Thyroid gland (tissue), 4 donors: ENCODE measurements at regions not wholly inside any gene's neighbourhood (a gene's known extent, or its start where the extent isn't known, plus 50 kb on each side); places are given as distances from the start of the nearest gene placed in this dataset.

ENCODE experiments used
- POLR2A ChIP-seq, 2 donors: fragments of 450-650 bp; IDR thresholded peaks; one replicate each; pipeline ENCODE4 v1.6.1; 2017; ENCODE audit warnings: antibody characterized with exemption in 2 of 2, mild to moderate bottlenecking in 2 of 2, moderate library complexity in 1 of 2
- TF ChIP-seq, protein P1 (sequence below), 6 experiments: fragments of 200-600 bp in 3 of 6; fragments of 450-650 bp in 3 of 6; sonication (generic) in 3 of 6; IDR thresholded peaks; one replicate each; pipeline ENCODE4 v1.5.1; 2016 to 2019; ENCODE audit warnings: antibody characterized with exemption in 6 of 6, mild to moderate bottlenecking in 2 of 6, inconsistent platforms in 1 of 6, moderate library complexity in 1 of 6

DNA sequence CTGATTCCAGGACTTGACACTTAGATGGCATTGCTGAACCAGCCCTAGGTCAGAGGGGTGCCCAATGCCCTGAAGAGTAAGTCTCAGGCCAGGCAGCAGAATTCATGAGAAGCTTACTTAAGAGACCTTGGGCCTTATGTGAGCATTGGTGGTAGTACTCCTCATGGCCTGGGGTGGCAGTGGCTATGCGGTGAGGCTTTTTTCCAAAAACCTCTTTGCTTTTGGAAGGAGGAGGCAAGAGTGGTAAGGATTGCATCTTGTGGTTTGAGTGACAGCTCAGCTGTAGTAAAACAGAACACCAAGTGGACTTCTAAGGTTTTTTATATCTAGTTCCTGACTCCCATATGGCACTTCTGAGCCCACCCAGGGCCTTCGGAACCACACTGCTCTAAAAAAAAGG lies 459.0 kb upstream of the STEAP1 start:
- TF ChIP-seq, protein P1, sequence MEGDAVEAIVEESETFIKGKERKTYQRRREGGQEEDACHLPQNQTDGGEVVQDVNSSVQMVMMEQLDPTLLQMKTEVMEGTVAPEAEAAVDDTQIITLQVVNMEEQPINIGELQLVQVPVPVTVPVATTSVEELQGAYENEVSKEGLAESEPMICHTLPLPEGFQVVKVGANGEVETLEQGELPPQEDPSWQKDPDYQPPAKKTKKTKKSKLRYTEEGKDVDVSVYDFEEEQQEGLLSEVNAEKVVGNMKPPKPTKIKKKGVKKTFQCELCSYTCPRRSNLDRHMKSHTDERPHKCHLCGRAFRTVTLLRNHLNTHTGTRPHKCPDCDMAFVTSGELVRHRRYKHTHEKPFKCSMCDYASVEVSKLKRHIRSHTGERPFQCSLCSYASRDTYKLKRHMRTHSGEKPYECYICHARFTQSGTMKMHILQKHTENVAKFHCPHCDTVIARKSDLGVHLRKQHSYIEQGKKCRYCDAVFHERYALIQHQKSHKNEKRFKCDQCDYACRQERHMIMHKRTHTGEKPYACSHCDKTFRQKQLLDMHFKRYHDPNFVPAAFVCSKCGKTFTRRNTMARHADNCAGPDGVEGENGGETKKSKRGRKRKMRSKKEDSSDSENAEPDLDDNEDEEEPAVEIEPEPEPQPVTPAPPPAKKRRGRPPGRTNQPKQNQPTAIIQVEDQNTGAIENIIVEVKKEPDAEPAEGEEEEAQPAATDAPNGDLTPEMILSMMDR (IDR thresholded peaks at IDR 0.05), result no peak
- no peak for TF ChIP-seq POLR2A (IDR thresholded peaks at IDR 0.05)
